NCI-H748 (cell line): ENCODE measurements at regions not wholly inside any gene's neighbourhood (a gene's known extent, or its start where the extent isn't known, plus 50 kb on each side); places are given as distances from the start of the nearest gene placed in this dataset.
"Not testable (repeated sequence)": the region's sequence is repeated elsewhere in the genome, so short reads cannot be mapped to it uniquely, and the experiment has no call there.

Experiments
- DNase-seq: peaks from one replicate; lab custom pipeline; 2025; ENCODE audit not compliant: unreplicated experiment; lab: John Stamatoyannopoulos, UW

DNA sequence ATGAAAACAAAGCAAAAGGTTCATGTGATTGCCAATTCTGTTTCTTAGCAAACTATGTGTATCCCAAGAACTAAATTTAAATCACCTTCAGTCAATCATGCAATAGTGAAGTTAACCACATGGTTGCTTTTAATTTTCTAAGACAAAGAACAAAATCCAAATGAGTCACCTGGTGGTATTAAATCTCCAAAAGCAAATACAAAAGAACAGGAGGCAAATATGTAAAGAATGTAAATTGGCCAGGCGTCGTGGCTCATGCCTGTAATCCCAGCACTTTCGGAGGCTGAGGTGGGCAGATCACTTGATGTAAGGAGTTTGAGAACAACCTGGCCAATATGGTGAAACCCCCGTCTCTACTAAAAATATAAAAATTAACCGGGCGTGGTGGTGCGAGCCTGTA is 54.2 kb upstream of the PIK3R4 start:
- no peak for DNase-seq

GRCh38 chr3:130801473-130801872 is 54.8 kb upstream of the PIK3R4 start:
- no peak for DNase-seq

GRCh38 chr3:130811557-130811956 is 64.9 kb upstream of the PIK3R4 start:
- peak; percentile 3 for DNase-seq

GRCh38 chr3:130814691-130815472 is 68.3 kb upstream of the PIK3R4 start:
- DNase-seq = no peak

GRCh38 chr3:130816561-130817445 is 70.2 kb upstream of the PIK3R4 start:
- DNase-seq = no peak

DNA sequence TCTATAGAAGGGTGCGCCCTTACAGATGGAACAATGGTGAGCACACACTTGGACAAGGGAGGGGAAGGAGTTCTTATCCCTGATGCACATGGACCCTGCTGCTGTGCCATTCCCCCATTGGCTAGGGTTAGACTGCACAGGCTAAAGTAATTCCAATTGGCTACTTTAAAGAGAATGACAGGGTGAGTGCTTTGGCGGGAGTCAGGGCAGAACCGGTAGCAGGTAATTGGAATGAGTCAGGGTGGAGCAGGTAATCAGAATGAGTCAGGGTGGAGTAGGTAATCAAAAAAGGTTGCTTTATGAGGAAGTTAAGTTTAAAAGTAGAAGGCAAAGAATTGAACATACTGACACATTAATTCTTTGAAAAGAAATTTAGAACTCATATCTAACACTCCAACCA is 71.4 kb upstream of the PIK3R4 start:
- DNase-seq = not testable (repeated sequence)

DNA sequence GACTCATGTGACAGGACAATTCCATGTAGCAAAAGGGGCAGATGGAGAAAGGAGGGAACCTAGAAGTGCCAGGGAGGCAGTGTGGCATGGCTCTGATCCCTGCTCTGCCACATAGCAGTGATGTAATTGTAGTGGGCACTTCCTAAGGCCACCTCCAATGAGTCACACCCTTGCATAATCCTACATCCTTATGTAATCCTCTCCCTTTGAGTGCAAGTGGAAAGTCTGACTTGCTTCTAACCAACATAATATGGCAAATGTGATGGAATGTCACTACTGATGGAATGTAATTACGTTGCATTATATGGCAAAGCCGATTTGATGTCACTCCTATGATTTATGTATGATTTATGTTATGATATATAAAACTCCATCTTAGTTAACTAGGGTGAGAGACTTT is 72.9 kb upstream of the ATP2C1 start:
- DNase-seq = no peak

DNA sequence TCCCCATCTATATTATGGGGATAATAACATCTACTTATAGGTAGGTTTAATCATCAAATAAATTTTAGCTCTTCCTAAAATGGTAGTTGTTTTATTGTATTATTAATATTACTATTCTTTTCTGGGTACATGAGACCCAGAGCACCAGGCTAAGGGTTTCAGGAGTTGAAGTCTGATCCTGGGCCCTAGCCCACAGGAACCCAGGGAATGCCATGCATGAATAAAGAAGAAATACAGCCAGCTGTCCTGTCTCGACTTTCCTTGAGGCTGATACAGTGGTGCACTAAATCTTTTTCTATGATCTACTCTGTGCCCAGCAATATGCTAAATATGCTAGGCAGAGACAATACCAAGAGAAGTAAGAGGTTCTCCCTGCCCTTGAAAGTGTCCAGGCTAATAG is 72.1 kb upstream of the ATP2C1 start:
- no peak for DNase-seq

DNA sequence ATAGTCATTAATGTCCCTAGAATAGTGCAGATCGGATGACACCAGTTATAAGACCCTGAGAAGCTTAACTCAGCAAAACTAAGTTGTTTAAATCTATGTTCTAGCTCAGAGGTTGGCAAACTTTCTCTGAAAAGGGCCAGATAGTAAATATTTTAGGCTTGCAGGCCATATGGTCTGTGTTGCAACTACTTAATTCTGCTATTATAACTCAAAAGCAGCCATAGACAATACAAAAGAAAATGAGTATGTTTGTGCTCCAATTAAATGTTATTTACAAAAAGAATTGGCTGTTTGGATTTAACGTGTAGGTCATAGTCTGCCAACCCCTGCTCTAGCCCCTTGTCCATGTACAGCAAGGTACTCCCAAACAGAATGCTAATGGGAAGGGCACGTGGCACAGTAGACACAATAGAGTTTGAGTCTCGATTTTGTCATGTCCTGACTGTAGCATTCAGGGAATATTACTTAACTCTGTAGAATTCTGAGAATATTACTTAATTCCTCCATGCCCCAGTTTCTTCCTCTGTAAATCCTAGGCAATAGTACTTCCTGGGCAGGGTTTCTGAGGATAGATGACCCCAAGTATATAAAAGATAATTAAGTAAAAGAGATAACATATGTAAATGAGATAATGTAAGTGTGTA is 70.5 kb upstream of the ATP2C1 start:
- peak; percentile 40 for DNase-seq

GRCh38 chr3:130823996-130824395 is 69.9 kb upstream of the ATP2C1 start:
- DNase-seq = no peak

DNA sequence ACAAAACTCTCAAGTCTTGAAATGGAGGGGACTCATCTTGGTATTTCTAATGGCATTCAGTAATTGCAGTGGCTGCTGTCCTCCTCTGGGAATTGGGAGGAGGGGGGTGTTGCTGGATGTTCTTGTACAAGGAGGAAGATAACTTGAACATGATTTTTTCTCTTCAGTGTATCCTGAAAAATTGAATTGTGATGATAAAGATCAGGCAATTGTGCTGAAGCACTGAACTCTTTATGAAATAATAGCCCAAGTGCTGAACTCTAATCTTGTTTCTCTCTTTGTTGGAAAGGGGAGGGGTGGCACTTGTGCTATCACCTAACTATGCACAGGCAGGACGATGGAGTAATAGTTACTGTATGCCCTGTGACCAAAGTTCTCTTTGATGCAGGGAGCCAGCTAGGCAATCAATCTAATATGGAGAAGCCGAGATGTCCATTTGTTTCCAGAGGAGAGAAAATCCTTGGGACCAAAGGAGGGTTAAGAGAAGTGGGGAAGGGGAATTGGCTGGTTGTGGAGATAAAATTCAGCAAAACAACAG is 68.1 kb upstream of the ATP2C1 start:
- DNase-seq = no peak

GRCh38 chr3:130826516-130827182 is 67.2 kb upstream of the ATP2C1 start:
- DNase-seq = no peak

GRCh38 chr3:130827486-130827885 is 66.4 kb upstream of the ATP2C1 start:
- DNase-seq = no peak

- no peak for DNase-seq
Measured at GRCh38 chr3:130828948-130829947, 64.6 kb upstream of the ATP2C1 start.

- DNase-seq = no peak
Measured at GRCh38 chr3:130831719-130832400, 62.0 kb upstream of the ATP2C1 start.

GRCh38 chr3:130832401-130832746 is 61.5 kb upstream of the ATP2C1 start:
- DNase-seq = not testable (repeated sequence)

- DNase-seq = no peak
Measured at GRCh38 chr3:130834476-130834875, 59.4 kb upstream of the ATP2C1 start.

GRCh38 chr3:130835483-130835882 is 58.4 kb upstream of the ATP2C1 start:
- DNase-seq = no peak

DNA sequence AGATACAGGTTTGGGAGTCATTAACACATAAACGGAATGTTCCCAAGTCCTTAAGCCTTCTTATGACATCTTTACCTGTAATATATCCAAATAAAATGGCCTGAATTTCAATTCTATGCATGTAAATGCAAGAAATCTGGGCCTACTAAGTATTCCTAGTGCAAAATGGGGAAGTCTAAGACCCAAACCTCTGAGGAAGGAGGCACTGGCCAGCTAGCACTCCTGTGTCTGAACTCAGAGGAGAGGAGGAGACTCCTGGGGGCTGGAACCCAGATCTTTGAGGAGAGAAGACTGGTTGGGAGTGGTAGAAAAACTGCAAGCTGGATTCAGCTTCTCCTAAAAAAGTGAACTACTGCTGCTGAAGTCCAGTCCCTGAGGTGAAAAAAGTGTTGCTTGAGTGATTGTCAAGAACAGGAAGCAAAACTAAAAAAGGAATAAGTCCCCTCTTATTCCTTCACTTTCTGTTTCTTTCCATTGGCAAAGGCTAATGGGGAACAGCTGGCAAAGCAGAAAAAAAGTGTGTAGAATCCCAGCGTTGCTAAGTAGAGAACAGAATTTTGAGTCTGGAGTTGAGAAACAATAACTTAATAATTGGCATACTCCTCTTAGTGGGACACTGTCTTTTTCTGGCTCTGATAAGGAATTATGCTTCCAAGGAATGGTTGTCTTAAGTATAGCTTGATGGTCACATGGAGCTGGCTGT is 54.8 kb upstream of the ATP2C1 start:
- no peak for DNase-seq
